NT2/D1 (cell line): ENCODE measurements at regions not wholly inside any gene's neighbourhood (a gene's known extent, or its start where the extent isn't known, plus 50 kb on each side); places are given as distances from the start of the nearest gene placed in this dataset.

Experiments
- SUZ12 ChIP-seq: IDR thresholded peaks from 2 replicates; pipeline ENCODE4 v1.6.1; 2011; ENCODE audit not compliant: insufficient read length, insufficient read depth; ENCODE audit errors: extremely low read depth
- YY1 ChIP-seq: IDR thresholded peaks from 2 replicates; pipeline ENCODE4 v1.6.1; 2011; ENCODE audit not compliant: insufficient read length, insufficient read depth

GRCh38 chr5:74389531-74390305, 250.8 kb downstream of the ENC1 start:
- TF ChIP-seq SUZ12 (no peak), YY1 (no peak)
